H1 (cell line): ENCODE measurements at regions not wholly inside any gene's neighbourhood (a gene's known extent, or its start where the extent isn't known, plus 50 kb on each side); places are given as distances from the start of the nearest gene placed in this dataset.

Experiments used
- BRCA1 ChIP-seq: IDR thresholded peaks from 2 replicates; pipeline ENCODE4 v1.6.1; 2012; ENCODE audit warnings: low read depth, low read length, improper control_type of control experiment
- GTF2F1 ChIP-seq: IDR thresholded peaks from 2 replicates; pipeline ENCODE4 v1.6.1; 2012; ENCODE audit warnings: low read depth, low read length, improper control_type of control experiment, borderline replicate concordance
- SP1 ChIP-seq: IDR thresholded peaks from 2 replicates; pipeline ENCODE4 v1.6.1; 2011; ENCODE audit warnings: low read depth, low read length
- TF ChIP-seq, protein P1 (sequence below), 3 experiments: IDR thresholded peaks; 1 replicate in 2 of 3; 2 replicates in 1 of 3; pipeline versions ENCODE4 v1.5.1 to v1.6.1; 2011; ENCODE audit warnings: low read length in 3 of 3, mild to moderate bottlenecking in 3 of 3, inconsistent platforms in 2 of 3, low read depth in 1 of 3, moderate library complexity in 1 of 3; ENCODE audit not compliant: insufficient read depth in 1 of 3; ENCODE audit errors: control extremely low read depth in 1 of 3
- TF ChIP-seq, protein P2 (sequence below): IDR thresholded peaks from 2 replicates; pipeline ENCODE4 v1.6.1; 2011; ENCODE audit warnings: low read depth, mild to moderate bottlenecking, low read length; ENCODE audit not compliant: insufficient read depth

DNA sequence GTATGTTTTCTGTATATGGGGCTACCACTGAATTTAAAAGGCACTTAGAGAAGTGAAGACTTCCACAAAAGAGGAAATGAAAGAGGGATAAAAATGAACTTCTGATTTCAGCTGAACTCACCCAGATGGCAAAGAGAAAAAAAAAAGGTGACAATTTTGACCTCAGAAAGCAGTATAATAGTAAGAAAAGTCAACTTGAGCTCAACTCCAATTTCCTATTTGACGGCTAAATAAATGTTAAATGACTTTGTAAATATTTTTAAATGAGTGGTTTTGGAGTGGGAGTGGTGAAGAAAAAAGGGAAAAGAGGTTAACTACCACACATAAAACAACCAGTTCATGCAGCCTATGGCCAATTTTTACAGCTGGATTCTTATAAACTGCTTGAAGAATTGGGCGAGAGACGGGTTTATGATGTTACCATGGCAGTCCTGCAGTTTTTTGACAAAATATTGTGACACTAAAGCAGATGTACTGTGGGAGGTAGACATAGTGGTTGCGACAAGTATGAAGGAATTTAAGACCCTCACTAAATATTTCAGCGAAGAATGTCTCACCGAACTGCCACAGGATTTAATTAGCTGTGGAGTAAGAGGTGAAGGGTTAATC is 49.8 kb upstream of the ADTRP start (continued):
- TF ChIP-seq, protein P1, sequence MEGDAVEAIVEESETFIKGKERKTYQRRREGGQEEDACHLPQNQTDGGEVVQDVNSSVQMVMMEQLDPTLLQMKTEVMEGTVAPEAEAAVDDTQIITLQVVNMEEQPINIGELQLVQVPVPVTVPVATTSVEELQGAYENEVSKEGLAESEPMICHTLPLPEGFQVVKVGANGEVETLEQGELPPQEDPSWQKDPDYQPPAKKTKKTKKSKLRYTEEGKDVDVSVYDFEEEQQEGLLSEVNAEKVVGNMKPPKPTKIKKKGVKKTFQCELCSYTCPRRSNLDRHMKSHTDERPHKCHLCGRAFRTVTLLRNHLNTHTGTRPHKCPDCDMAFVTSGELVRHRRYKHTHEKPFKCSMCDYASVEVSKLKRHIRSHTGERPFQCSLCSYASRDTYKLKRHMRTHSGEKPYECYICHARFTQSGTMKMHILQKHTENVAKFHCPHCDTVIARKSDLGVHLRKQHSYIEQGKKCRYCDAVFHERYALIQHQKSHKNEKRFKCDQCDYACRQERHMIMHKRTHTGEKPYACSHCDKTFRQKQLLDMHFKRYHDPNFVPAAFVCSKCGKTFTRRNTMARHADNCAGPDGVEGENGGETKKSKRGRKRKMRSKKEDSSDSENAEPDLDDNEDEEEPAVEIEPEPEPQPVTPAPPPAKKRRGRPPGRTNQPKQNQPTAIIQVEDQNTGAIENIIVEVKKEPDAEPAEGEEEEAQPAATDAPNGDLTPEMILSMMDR (IDR thresholded peaks at IDR 0.05; ENCODE audit: control extremely low read depth in 1 of 3, insufficient read depth in 1 of 3, low read depth in 1 of 3, low read length in 3 of 3), result no peak
- no peak for TF ChIP-seq BRCA1
- TF ChIP-seq, protein P2, sequence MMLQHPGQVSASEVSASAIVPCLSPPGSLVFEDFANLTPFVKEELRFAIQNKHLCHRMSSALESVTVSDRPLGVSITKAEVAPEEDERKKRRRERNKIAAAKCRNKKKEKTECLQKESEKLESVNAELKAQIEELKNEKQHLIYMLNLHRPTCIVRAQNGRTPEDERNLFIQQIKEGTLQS, result no peak
- no peak for TF ChIP-seq GTF2F1
- no peak for TF ChIP-seq SP1
